ENCODE measurements at regions not wholly inside any gene's neighbourhood (a gene's known extent, or its start where the extent isn't known, plus 50 kb on each side); places are given as distances from the start of the nearest gene placed in this dataset.

DNA sequence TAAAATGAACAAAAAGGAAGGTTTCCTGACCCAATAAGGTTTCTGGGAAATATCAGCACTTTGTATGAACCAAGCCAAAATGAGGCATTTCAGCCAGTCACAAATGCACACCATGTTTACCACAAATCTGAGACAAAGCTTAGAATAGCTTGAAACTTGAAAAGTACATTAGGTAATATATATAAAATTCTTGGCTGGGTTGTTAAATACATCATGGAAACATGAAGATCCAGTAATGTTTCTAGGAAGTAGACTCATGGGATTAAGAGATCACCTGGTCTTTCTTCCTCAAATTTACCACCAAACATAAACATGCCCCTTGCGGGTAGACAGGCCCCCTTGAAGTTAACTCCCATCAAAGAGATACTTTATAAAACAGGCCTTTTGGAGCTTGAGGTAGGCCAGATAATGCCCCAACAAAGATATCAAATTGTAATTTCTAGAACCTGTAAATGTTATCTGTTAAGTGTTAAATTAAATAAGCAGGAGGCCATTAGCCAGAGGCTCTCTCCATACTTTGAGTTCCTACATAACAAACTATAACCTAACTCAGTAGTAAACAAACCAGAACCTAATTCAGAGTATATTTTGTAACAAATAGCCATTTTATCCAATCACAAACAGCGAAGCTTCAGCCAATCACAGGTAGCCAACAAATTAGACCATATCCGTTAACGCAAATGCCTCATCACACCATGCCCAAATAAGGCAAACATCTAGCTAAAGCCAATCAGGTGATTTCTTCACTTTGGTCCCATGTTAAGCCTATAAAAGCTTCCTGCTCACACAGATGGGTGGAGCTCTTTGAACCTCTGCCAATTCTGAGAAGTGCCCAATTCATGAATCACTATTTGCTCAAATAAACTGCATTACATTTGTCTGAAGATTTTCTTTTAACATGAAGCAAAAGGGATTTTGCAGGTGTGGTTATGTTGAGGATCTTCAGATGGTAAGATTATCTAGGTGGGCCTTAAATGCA lies 127.9 kb upstream of the TARS1 start:
- TF ChIP-seq POLR2AphosphoS5 (IDR thresholded peaks at IDR 0.05) (peak; percentile 55), POLR2A (IDR thresholded peaks at IDR 0.05) (no peak)
- TF ChIP-seq, protein P1, sequence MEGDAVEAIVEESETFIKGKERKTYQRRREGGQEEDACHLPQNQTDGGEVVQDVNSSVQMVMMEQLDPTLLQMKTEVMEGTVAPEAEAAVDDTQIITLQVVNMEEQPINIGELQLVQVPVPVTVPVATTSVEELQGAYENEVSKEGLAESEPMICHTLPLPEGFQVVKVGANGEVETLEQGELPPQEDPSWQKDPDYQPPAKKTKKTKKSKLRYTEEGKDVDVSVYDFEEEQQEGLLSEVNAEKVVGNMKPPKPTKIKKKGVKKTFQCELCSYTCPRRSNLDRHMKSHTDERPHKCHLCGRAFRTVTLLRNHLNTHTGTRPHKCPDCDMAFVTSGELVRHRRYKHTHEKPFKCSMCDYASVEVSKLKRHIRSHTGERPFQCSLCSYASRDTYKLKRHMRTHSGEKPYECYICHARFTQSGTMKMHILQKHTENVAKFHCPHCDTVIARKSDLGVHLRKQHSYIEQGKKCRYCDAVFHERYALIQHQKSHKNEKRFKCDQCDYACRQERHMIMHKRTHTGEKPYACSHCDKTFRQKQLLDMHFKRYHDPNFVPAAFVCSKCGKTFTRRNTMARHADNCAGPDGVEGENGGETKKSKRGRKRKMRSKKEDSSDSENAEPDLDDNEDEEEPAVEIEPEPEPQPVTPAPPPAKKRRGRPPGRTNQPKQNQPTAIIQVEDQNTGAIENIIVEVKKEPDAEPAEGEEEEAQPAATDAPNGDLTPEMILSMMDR (IDR thresholded peaks at IDR 0.05), result no peak
